ENCODE measurements at regions not wholly inside any gene's neighbourhood (a gene's known extent, or its start where the extent isn't known, plus 50 kb on each side); places are given as distances from the start of the nearest gene placed in this dataset.

DNA sequence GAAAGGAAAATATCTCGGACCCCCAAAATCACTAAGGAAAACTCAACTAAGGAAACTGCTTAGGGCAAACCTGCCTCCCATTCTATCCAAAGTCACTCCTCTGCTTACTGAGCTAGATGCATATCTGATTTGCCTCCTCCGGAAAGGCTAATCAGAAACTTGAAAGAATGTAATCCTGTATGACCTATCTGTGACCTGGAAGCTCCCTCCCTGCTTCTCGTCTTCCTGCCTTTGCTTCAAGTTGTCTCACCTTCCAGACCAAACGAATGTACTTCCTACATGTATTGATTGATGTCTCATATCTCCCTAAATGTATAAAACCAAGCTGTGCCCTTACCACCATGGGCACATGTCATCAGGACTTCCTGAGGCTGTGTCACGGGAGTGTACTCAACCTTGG lies 58.1 kb upstream of the SEC61G start:
- TF ChIP-seq, protein P1, sequence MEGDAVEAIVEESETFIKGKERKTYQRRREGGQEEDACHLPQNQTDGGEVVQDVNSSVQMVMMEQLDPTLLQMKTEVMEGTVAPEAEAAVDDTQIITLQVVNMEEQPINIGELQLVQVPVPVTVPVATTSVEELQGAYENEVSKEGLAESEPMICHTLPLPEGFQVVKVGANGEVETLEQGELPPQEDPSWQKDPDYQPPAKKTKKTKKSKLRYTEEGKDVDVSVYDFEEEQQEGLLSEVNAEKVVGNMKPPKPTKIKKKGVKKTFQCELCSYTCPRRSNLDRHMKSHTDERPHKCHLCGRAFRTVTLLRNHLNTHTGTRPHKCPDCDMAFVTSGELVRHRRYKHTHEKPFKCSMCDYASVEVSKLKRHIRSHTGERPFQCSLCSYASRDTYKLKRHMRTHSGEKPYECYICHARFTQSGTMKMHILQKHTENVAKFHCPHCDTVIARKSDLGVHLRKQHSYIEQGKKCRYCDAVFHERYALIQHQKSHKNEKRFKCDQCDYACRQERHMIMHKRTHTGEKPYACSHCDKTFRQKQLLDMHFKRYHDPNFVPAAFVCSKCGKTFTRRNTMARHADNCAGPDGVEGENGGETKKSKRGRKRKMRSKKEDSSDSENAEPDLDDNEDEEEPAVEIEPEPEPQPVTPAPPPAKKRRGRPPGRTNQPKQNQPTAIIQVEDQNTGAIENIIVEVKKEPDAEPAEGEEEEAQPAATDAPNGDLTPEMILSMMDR (IDR thresholded peaks at IDR 0.05; ENCODE audit: insufficient read depth, low read depth, low read length, missing control alignments): no peak
- DNase-seq (ENCODE audit: low read depth): no peak

DNA sequence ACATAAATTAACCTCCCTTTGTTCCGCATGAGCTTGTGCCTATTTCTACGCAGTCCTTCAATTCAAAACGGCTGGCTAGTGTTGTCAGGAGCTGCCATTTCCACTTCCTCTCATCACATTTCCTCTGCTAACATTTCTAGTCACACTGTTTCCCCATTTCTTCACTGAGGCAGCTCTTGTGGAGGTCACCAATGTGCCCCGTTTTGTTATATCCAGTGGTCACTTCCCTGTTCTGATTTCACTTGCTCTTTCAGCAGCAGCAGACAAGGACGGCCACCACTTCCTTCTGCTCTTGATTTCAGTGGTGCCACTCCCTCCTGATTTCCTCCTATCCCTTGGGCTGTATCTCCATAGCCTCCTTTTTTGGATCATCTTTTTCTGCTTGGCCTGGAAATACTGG lies 64.8 kb upstream of the SEC61G start:
- no peak overlapping the region for H3K4me3 ChIP-seq (ENCODE audit: low read length)
- TF ChIP-seq, protein P1 (IDR thresholded peaks at IDR 0.05; ENCODE audit: insufficient read depth, low read depth, low read length, missing control alignments): no peak
- no peak for DNase-seq (ENCODE audit: low read depth)

More for the DNA sequence above, 58.1 kb upstream of the SEC61G start:
- H3K4me3 ChIP-seq (ENCODE audit: low read length): no peak overlapping the region

DNA sequence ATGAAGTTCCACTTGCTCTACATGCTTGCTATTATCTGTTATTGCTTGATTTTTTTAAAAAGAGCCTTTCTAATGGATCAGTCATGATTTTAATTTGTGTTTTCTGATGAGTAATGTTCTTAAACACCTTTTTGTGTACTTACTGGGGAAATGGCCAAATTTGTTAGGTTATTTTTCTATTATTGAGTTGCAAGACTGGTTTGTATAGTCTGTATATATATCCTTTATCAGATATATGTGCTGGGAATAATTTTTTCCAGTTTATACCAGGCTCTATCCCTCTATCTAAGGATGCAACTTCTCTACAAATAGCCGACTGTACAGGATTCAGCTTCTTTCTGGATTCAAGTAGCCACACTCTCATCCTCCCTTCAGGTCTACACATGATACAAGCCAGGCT lies 65.6 kb upstream of the SEC61G start:
- no peak overlapping the region for H3K4me3 ChIP-seq (ENCODE audit: low read length)
- DNase-seq (ENCODE audit: low read depth): no peak
- TF ChIP-seq, protein P1 (IDR thresholded peaks at IDR 0.05; ENCODE audit: insufficient read depth, low read depth, low read length, missing control alignments): no peak

DNA sequence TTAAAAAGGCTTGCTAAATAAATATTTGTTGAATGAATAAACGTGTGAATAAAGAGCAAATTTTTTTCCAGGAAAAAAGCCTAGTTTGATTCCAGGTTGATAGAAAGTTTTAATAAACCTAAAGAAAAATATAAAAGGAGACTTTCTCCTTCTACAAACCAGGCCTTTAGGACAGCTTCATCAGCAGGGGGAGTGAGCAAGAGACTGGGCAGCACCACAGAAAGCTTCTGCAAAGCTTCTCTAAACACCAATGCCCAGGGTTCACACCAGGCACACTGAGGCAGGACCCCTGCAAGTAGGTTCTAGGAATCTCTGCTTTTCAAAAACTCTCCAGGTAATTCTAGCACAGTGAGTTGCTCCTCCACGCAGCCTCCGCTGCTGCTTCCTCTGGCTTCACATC lies 66.4 kb upstream of the SEC61G start:
- no peak for DNase-seq (ENCODE audit: low read depth)
- TF ChIP-seq, protein P1 (IDR thresholded peaks at IDR 0.05; ENCODE audit: insufficient read depth, low read depth, low read length, missing control alignments): no peak
- H3K4me3 ChIP-seq (ENCODE audit: low read length): no peak overlapping the region

DNA sequence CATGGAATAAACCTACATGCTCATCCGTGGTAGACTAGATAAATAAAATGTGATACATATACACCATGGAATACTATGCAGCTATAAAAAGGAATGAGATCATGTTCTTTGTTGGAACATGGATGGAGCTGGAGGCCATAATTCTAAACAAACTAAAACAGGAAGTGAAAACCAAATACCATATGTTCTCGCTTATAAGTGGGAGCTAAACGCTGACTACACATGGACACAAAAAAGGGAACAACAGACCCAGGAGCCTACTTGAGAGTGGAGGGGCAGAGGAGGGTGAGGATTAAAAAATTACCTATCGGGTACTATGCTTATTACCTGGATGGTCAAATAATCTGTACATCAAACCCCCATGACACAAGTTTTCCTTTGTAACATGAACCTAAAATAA lies 68.7 kb upstream of the SEC61G start:
- no peak for DNase-seq (ENCODE audit: low read depth)
- TF ChIP-seq, protein P1 (IDR thresholded peaks at IDR 0.05; ENCODE audit: insufficient read depth, low read depth, low read length, missing control alignments): no peak
- no peak overlapping the region for H3K4me3 ChIP-seq (ENCODE audit: low read length)

DNA sequence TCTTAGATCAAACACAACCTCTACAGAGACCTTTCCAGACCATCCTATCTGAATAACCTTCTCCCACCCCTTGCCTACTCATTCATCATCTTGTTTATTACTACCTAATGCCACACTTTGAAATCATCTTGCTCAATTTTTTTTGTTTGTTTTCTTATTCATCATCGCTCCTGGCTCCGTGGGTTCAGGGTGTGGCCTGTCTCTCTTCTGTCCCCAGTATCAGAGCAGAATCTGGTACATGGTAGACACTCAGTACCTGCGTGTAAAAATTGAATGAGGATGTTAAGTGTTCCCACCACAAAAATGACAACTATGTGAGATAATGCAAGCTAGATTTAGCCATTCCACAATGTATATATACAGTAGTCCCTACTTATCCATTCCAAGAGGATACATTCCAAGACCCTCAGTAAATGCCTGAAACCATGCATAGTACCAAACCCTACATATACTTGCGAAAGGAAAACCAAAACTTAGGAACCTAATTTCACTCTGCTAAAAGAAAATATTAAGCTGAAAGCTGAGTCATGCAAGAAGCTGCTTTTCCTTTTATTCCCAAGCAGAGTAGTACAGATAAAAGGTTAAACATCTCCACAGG lies 72.1 kb upstream of the SEC61G start:
- DNase-seq (ENCODE audit: low read depth): peak; percentile 92
- TF ChIP-seq, protein P1 (IDR thresholded peaks at IDR 0.05; ENCODE audit: insufficient read depth, low read depth, low read length, missing control alignments): no peak
- H3K4me3 ChIP-seq (ENCODE audit: low read length): peak overlapping the region; percentile 9

DNA sequence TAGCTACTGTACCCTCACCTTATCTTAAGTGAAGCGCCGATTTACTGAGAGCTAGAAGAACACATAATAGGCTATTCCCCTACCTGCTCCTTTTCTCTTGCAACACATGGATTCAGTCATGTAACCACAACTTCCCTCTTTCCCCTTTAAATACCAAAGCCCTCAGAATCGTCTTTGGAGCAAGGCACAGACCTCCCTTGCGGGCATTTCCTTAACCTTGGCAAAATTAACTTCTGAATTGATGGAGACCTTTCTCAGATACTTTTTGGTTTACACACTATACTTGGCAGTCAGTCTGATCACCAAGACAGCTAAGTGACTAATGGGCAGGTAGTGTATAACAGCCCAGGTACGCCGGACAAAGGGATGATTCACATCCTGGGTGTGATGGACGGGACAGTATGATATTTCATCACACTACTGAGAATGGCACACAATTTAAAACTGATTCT lies 72.7 kb upstream of the SEC61G start:
- peak; percentile 98 for DNase-seq (ENCODE audit: low read depth)
- TF ChIP-seq, protein P1 (IDR thresholded peaks at IDR 0.05; ENCODE audit: insufficient read depth, low read depth, low read length, missing control alignments): no peak
- H3K4me3 ChIP-seq (ENCODE audit: low read length): peak overlapping the region; percentile 1

Data from epithelial cell of esophagus (primary cell).